ENCODE measurements at regions not wholly inside any gene's neighbourhood (a gene's known extent, or its start where the extent isn't known, plus 50 kb on each side); places are given as distances from the start of the nearest gene placed in this dataset.

DNA sequence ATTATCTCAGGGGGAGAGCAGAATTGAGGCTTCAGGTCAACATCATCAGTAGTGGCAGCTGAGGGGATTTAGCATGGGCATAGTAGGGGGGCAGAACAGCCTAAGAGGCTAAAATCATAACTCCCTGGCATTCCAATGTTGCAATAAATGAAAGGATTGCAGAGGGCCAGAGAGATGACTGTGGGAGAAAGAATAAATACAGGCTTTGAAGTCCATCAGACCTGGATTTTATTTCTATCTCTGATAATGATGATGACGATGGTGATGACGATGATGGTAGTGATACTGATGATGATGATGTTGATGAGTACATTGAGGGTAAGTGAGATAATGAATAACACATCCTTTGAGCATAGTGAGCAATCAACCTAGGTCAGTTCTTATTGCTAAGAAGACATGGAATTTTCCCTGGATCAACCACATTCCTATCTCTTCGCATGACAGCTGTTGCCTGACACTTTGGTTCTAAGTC is 107.4 kb upstream of the CDH11 start:
- TF ChIP-seq, protein P1, sequence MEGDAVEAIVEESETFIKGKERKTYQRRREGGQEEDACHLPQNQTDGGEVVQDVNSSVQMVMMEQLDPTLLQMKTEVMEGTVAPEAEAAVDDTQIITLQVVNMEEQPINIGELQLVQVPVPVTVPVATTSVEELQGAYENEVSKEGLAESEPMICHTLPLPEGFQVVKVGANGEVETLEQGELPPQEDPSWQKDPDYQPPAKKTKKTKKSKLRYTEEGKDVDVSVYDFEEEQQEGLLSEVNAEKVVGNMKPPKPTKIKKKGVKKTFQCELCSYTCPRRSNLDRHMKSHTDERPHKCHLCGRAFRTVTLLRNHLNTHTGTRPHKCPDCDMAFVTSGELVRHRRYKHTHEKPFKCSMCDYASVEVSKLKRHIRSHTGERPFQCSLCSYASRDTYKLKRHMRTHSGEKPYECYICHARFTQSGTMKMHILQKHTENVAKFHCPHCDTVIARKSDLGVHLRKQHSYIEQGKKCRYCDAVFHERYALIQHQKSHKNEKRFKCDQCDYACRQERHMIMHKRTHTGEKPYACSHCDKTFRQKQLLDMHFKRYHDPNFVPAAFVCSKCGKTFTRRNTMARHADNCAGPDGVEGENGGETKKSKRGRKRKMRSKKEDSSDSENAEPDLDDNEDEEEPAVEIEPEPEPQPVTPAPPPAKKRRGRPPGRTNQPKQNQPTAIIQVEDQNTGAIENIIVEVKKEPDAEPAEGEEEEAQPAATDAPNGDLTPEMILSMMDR (IDR thresholded peaks at IDR 0.05) = no peak
- no peak for TF ChIP-seq POLR2AphosphoS5 (IDR thresholded peaks at IDR 0.05)

Measured in breast epithelium (tissue), 3 donors.